Coronary artery (tissue), 2 donors: ENCODE measurements at regions not wholly inside any gene's neighbourhood (a gene's known extent, or its start where the extent isn't known, plus 50 kb on each side); places are given as distances from the start of the nearest gene placed in this dataset.

ENCODE experiments used
- DNase-seq: peaks from one replicate; pipeline ENCODE4 v3.0.0-alpha.2; 2017; ENCODE audit warnings: low spot score
- H3K27ac ChIP-seq, 2 donors: fragments of 200-600 bp; sonication (generic); one replicate each; pipeline ENCODE4 v1.5.1; 2016 to 2019
- H3K4me3 ChIP-seq: fragments of 200-600 bp; sonication (generic); 2 replicates; pipeline ENCODE4 v1.5.1; 2016; ENCODE audit warnings: mild to moderate bottlenecking, moderate library complexity
- CTCF ChIP-seq: fragments of 200-600 bp; sonication (generic); IDR thresholded peaks from one replicate; pipeline ENCODE4 v1.5.1; 2019; ENCODE audit warnings: antibody characterized with exemption

DNA sequence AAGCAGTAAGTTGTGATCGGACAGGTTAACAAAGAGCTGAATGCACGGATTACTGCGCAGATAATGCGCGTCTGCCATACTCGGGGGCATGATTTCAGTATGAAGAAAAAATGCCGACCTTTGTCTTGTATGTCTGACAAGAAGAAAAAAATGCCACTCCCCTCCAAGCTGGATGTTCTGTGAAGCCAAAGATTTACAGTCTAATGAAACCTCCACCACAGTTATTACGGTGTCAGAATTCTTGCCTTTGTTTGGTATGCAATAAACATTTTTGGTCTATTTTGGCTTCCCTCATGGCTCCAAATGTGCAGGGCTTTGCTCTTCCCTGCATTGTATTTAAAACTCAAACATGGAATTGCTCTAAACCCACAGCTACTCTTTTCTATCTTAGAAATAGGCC lies 72.2 kb upstream of the THUMPD2 start:
- peak overlapping the region; percentile 6 for H3K4me3 ChIP-seq
- H3K27ac ChIP-seq, result no peak overlapping the region
- DNase-seq, result no peak
- TF ChIP-seq CTCF, result no peak

DNA sequence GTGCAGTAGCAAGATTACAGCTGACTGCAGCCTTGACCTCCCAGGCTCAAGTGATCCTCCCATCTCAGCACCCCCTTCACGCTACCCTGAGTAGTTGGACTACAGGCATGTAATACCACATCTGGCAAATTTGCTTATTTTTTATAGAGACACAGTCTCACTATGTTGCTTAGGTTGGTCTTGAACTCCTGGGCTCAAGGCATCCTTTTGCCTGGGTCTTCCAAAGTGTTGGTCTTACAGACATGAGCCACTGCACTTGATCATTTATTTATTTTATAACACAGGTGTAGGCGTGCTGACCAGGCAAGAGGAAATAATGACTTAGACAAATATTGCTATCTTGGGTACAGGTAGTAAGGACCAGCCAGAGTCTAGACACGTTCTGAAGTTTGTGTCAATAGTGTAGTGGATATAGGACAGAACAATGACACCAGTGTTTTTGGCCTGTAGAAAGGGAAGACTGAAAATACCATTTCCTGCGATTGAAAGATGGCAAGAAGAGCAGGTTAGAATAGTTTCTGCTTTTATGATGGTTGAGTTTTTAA lies 71.0 kb upstream of the THUMPD2 start:
- DNase-seq, result no peak
- Histone ChIP-seq H3K27ac (no peak overlapping the region), H3K4me3 (no peak overlapping the region)
- no peak for TF ChIP-seq CTCF

GRCh38 chr2:39849064-39849463 lies 70.0 kb upstream of the THUMPD2 start:
- Histone ChIP-seq H3K27ac (no peak overlapping the region), H3K4me3 (no peak overlapping the region)
- no peak for DNase-seq
- TF ChIP-seq CTCF, result no peak

DNA sequence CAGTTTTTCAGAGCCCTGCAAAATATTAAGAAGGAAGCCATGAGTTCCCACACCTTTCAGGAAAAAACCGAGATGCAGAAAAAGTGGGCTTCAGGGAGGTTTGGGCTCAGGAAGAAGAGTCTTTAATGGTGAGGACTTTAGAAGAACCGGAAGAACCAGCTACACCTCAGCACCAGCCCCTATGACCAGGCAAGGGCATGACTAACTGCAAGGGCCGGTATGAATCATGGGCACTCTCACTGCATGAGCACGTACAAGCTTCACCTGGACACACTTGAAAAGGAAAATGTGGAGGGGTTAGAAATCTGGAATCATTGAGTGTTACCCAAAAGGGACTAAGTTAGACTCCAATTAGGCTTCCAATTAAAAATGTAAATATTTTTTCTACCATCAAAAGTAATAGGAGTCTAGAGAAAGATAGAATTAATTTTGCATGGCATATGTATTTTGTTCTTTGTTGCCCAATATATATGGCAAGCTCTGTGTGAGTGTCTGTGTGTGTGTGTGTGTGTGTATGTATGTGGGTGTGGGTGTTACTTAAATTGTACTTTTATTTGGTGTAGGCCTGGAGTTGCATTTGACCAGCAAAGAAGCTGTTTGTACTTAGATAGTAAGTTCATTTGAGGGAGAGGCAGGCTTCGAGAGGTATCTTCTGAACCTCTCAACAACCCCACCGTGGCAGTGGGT lies 66.5 kb upstream of the THUMPD2 start:
- no peak for DNase-seq
- no peak overlapping the region for H3K4me3 ChIP-seq
- no peak overlapping the region for H3K27ac ChIP-seq
- no peak for TF ChIP-seq CTCF

GRCh38 chr2:39839261-39839848 lies 60.3 kb upstream of the THUMPD2 start:
- Histone ChIP-seq H3K4me3 (no peak overlapping the region), H3K27ac (no peak overlapping the region)
- no peak for DNase-seq
- no peak for TF ChIP-seq CTCF

DNA sequence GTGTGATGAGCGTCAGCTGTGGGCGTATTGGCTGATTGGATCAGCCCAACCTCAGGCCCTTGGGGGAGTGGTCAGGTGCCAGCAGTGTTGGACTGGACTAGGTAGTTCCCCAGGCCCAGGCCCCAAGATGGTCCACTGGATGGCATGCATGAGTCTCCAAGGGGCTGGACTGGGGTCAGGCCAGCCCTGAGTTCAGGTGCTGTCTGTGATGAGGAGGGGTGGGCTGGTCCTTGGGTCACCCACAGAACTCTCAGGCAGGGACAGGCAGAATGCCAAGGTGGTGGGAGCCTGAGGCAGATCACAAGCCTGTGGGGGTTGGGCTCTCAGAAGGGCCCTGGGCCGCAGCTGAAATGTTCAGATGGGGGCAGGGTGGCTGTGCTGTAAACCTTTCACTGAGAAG lies 59.5 kb upstream of the THUMPD2 start:
- no peak overlapping the region for H3K4me3 ChIP-seq
- H3K27ac ChIP-seq, result no peak overlapping the region
- TF ChIP-seq CTCF, result no peak
- no peak for DNase-seq
